Smooth muscle cell (in vitro differentiated cells): ENCODE measurements at regions not wholly inside any gene's neighbourhood (a gene's known extent, or its start where the extent isn't known, plus 50 kb on each side); places are given as distances from the start of the nearest gene placed in this dataset.

ENCODE experiments used
- DNase-seq: peaks from one replicate; lab custom pipeline; 2025; ENCODE audit not compliant: unreplicated experiment; lab: John Stamatoyannopoulos, UW
- H2AFZ ChIP-seq: fragments of 200-600 bp; sonication (generic); 2 replicates; pipeline ENCODE4 v1.6.0; 2016; ENCODE audit warnings: antibody characterized with exemption, low read depth, mild to moderate bottlenecking
- H3F3A ChIP-seq: fragments of 200-600 bp; sonication (generic); 2 replicates; pipeline ENCODE4 v1.6.0; 2017; ENCODE audit warnings: antibody characterized with exemption, low read depth
- H3K27ac ChIP-seq: fragments of 200-600 bp; sonication (generic); 2 replicates; pipeline ENCODE4 v1.5.1; 2016; ENCODE audit warnings: low read depth, mild to moderate bottlenecking
- H3K27me3 ChIP-seq: fragments of 200-600 bp; sonication (generic); 2 replicates; pipeline ENCODE4 v1.6.1; 2016; ENCODE audit warnings: low read depth, mild to moderate bottlenecking
- H3K36me3 ChIP-seq: fragments of 200-600 bp; sonication (generic); 2 replicates; pipeline ENCODE4 v1.5.1; 2016; ENCODE audit warnings: low read depth
- H3K4me1 ChIP-seq: fragments of 200-600 bp; sonication (generic); 2 replicates; pipeline ENCODE4 v1.5.1; 2016; ENCODE audit warnings: low read depth
- H3K4me2 ChIP-seq: fragments of 200-600 bp; sonication (generic); 2 replicates; pipeline ENCODE4 v1.6.0; 2016; ENCODE audit warnings: mild to moderate bottlenecking
- H3K4me3 ChIP-seq: fragments of 200-600 bp; sonication (generic); 2 replicates; pipeline ENCODE4 v1.5.1; 2016; ENCODE audit warnings: mild to moderate bottlenecking
- H3K79me2 ChIP-seq: fragments of 200-600 bp; sonication (generic); 2 replicates; pipeline ENCODE4 v1.6.0; 2016; ENCODE audit warnings: low read depth, mild to moderate bottlenecking
- H3K9ac ChIP-seq: fragments of 200-600 bp; sonication (generic); 2 replicates; pipeline ENCODE4 v1.6.0; 2016; ENCODE audit warnings: low read depth
- H3K9me3 ChIP-seq: fragments of 200-600 bp; sonication (generic); replicated peaks from 2 replicates; pipeline ENCODE4 v1.5.1; 2016; ENCODE audit warnings: low read depth
- H4K20me1 ChIP-seq: fragments of 200-600 bp; sonication (generic); 2 replicates; pipeline ENCODE4 v1.6.0; 2016; ENCODE audit warnings: low read depth
- CTCF ChIP-seq: fragments of 200-600 bp; sonication (generic); IDR thresholded peaks from 2 replicates; pipeline ENCODE4 v1.5.1; 2017; ENCODE audit warnings: borderline replicate concordance, mild to moderate bottlenecking, antibody characterized with exemption; ENCODE audit not compliant: insufficient read depth, poor library complexity, severe bottlenecking
- WGBS: methylation state at CpG from one replicate; pipeline ENCODE4 v1.1.7; 2016; ENCODE audit warnings: low lambda C conversion rate; 5-methylcytosine and 5-hydroxymethylcytosine counted together

- Histone ChIP-seq H3K36me3 (no peaks in the 10 kb centered on the region), H4K20me1 (no peaks in the 10 kb centered on the region), H3K27ac (no peak overlapping the region), H3K27me3 (no peaks in the 10 kb centered on the region), H3K79me2 (no peaks in the 10 kb centered on the region), H3K9me3 (no peaks in the 10 kb centered on the region), H2AFZ (no peak overlapping the region), H3F3A (no peaks in the 10 kb centered on the region), H3K4me1 (no peaks in the 10 kb centered on the region), H3K4me3 (no peak overlapping the region), H3K9ac (no peak overlapping the region), H3K4me2 (no peak overlapping the region)
- 92% methylated on average over 6 of the region's 6 CpGs for WGBS
- no peak for DNase-seq
- TF ChIP-seq CTCF: no peak
Observed at GRCh38 chr15:77851691-77852090, 219.0 kb upstream of the LINGO1 start.

- no peaks in the 10 kb centered on the region for H3K79me2 ChIP-seq
- WGBS: 73% methylated on average over 7 of the region's 7 CpGs
- no peaks in the 10 kb centered on the region for H3K36me3 ChIP-seq
- no peak overlapping the region for H3K4me3 ChIP-seq
- H4K20me1 ChIP-seq: no peaks in the 10 kb centered on the region
- H2AFZ ChIP-seq: no peak overlapping the region
- no peak overlapping the region for H3K9ac ChIP-seq
- no peaks in the 10 kb centered on the region for H3K4me1 ChIP-seq
- no peaks in the 10 kb centered on the region for H3F3A ChIP-seq
- no peak for DNase-seq
- no peak overlapping the region for H3K27ac ChIP-seq
- no peak overlapping the region for H3K4me2 ChIP-seq
- H3K9me3 ChIP-seq: no peaks in the 10 kb centered on the region
- H3K27me3 ChIP-seq: no peaks in the 10 kb centered on the region
- no peak for TF ChIP-seq CTCF
Observed at GRCh38 chr15:77851086-77851485, 218.4 kb upstream of the LINGO1 start.

GRCh38 chr15:77846986-77847385 lies 214.3 kb upstream of the LINGO1 start:
- Histone ChIP-seq H2AFZ (no peak overlapping the region), H3K4me2 (no peak overlapping the region), H4K20me1 (no peaks in the 10 kb centered on the region), H3K36me3 (no peaks in the 10 kb centered on the region), H3K27ac (no peak overlapping the region), H3K4me1 (no peaks in the 10 kb centered on the region), H3K79me2 (no peaks in the 10 kb centered on the region), H3K4me3 (no peak overlapping the region), H3K9ac (no peak overlapping the region), H3K27me3 (no peaks in the 10 kb centered on the region), H3F3A (no peaks in the 10 kb centered on the region), H3K9me3 (no peaks in the 10 kb centered on the region)
- 90% methylated on average over 2 of the region's 2 CpGs for WGBS
- DNase-seq: no peak
- TF ChIP-seq CTCF: no peak

- Histone ChIP-seq H3K4me2 (no peak overlapping the region), H3K4me1 (no peaks in the 10 kb centered on the region), H3K9me3 (no peaks in the 10 kb centered on the region), H4K20me1 (no peaks in the 10 kb centered on the region), H3K79me2 (no peaks in the 10 kb centered on the region), H3K36me3 (no peaks in the 10 kb centered on the region), H3K9ac (no peak overlapping the region), H3K27ac (no peak overlapping the region), H3K4me3 (no peak overlapping the region), H2AFZ (no peak overlapping the region), H3F3A (no peaks in the 10 kb centered on the region), H3K27me3 (no peaks in the 10 kb centered on the region)
- TF ChIP-seq CTCF: no peak
- WGBS: 67% methylated on average over 2 of the region's 2 CpGs
- no peak for DNase-seq
Observed at GRCh38 chr15:77846360-77846759, 213.6 kb upstream of the LINGO1 start.
